ENCODE measurements at regions not wholly inside any gene's neighbourhood (a gene's known extent, or its start where the extent isn't known, plus 50 kb on each side); places are given as distances from the start of the nearest gene placed in this dataset.
"Not testable (repeated sequence)": the region's sequence is repeated elsewhere in the genome, so short reads cannot be mapped to it uniquely, and the experiment has no call there.

GRCh38 chr18:43341014-43341413, 63.7 kb upstream of the SYT4 start:
- no peak for DNase-seq

GRCh38 chr18:43350176-43350575, 72.9 kb upstream of the SYT4 start:
- no peak for DNase-seq

GRCh38 chr18:43364535-43364934, 87.2 kb upstream of the SYT4 start:
- DNase-seq, result no peak

GRCh38 chr18:43367895-43368294, 90.6 kb upstream of the SYT4 start:
- peak; percentile 14 for DNase-seq

- not testable (repeated sequence) for DNase-seq
These were observed 92.0 kb upstream of the SYT4 start for GRCh38 chr18:43369311-43369710.

GRCh38 chr18:43372773-43373172, 95.5 kb upstream of the SYT4 start:
- no peak for DNase-seq

- no peak for DNase-seq
These were observed 102.9 kb upstream of the SYT4 start for GRCh38 chr18:43380104-43380672.

- DNase-seq, result no peak
These were observed 105.5 kb upstream of the SYT4 start for GRCh38 chr18:43382641-43383403.

GRCh38 chr18:43389163-43389562, 111.9 kb upstream of the SYT4 start:
- DNase-seq, result no peak

- no peak for DNase-seq
These were observed 114.9 kb upstream of the SYT4 start for GRCh38 chr18:43392168-43392567.

- DNase-seq, result no peak
These were observed 115.9 kb upstream of the SYT4 start for GRCh38 chr18:43393174-43393573.

GRCh38 chr18:43396266-43396665, 119.0 kb upstream of the SYT4 start:
- no peak for DNase-seq

- DNase-seq, result no peak
These were observed 121.3 kb upstream of the SYT4 start for GRCh38 chr18:43398601-43399000.

- no peak for DNase-seq
These were observed 127.8 kb upstream of the SYT4 start for GRCh38 chr18:43405097-43405496.

- no peak for DNase-seq
These were observed 136.7 kb upstream of the SYT4 start for GRCh38 chr18:43414006-43414405.

GRCh38 chr18:43420091-43420490, 142.8 kb upstream of the SYT4 start:
- no peak for DNase-seq

- no peak for DNase-seq
These were observed 143.7 kb upstream of the SYT4 start for GRCh38 chr18:43420950-43421349.

GRCh38 chr18:43422518-43422917, 145.2 kb upstream of the SYT4 start:
- DNase-seq, result no peak

- no peak for DNase-seq
These were observed 158.6 kb upstream of the SYT4 start for GRCh38 chr18:43435851-43436250.

- no peak for DNase-seq
These were observed 164.8 kb upstream of the SYT4 start for GRCh38 chr18:43442131-43442530.

GRCh38 chr18:43442571-43442970, 165.3 kb upstream of the SYT4 start:
- DNase-seq, result no peak

GRCh38 chr18:43465483-43465882, 188.2 kb upstream of the SYT4 start:
- DNase-seq, result no peak

GRCh38 chr18:43471873-43472272, 194.6 kb upstream of the SYT4 start:
- no peak for DNase-seq

GRCh38 chr18:43481069-43481468, 203.8 kb upstream of the SYT4 start:
- DNase-seq, result no peak

- no peak for DNase-seq
These were observed 204.8 kb upstream of the SYT4 start for GRCh38 chr18:43482136-43482535.

All from activated CD4-positive, alpha-beta T cell treated with anti-CD3 and anti-CD28 coated beads, Interleukin-10, Interleukin-2, amounts not matched to agents 100 ng/mL and 50 ng/mL, durations not matched to agents 16 hours and 8 hours (primary cell).